A549 (cell line): ENCODE measurements at regions not wholly inside any gene's neighbourhood (a gene's known extent, or its start where the extent isn't known, plus 50 kb on each side); places are given as distances from the start of the nearest gene placed in this dataset.
A peak's percentile ranks its signal among the peaks of the same experiment; 100 is the strongest.

Experiments used
- ATAC-seq, 2 experiments: fragments of 200-7000 bp in 1 of 2; fragments of >200 bp in 1 of 2; cut with Nextera tagmentation in 1 of 2; cut with Tn5 transposase in 1 of 2; 3 replicates each; pipeline versions ENCODE4 v1.8.0 to v1.9.1; 2018 to 2020; ENCODE audit warnings: mild to moderate bottlenecking in 1 of 2, moderate library complexity in 1 of 2
- CTCF ChIA-PET: fragments of 300-600 bp; sonication (Branson Sonifier 250); formaldehyde crosslinking; extraction: SDS; loops from one replicate; lab custom pipeline; 2021; ENCODE audit warnings: antibody characterized with exemption, inconsistent platforms; lab: Yijun Ruan, JAX
- POLR2A ChIA-PET: fragments of 350-600 bp; formaldehyde crosslinking; extraction: SDS; loops from one replicate; lab custom pipeline; 2021; ENCODE audit warnings: antibody characterized with exemption, inconsistent platforms; lab: Yijun Ruan, JAX
- DNase-seq, 2 experiments: peaks; one replicate each; pipeline versions ENCODE4 v3.0.0 to v3.0.0-alpha.2; 2011 to 2016; ENCODE audit warnings: low read depth in 1 of 2, low spot score in 1 of 2
- FAIRE-seq: peaks from 2 replicates; lab custom pipeline; 2011; peaks lifted over from hg19 to GRCh38; lab: Jason Lieb, UNC
- H3K27ac ChIP-seq, 2 experiments: fragments of >200 bp; sonication (Bioruptor Twin); formaldehyde crosslinking; 3 replicates each; pipeline ENCODE4 v1.5.1; 2016 to 2017
- H3K4me1 ChIP-seq: fragments of >200 bp; sonication (Bioruptor Twin); formaldehyde crosslinking; 3 replicates; pipeline ENCODE4 v1.6.1; 2016
- H3K4me2 ChIP-seq: fragments of >200 bp; sonication (Bioruptor Twin); formaldehyde crosslinking; 3 replicates; pipeline ENCODE4 v1.6.1; 2016
- H3K4me3 ChIP-seq: fragments of >200 bp; sonication (Bioruptor Twin); formaldehyde crosslinking; 3 replicates; pipeline ENCODE4 v1.5.1; 2016
- H3K9me3 ChIP-seq: fragments of >200 bp; sonication (Bioruptor Twin); formaldehyde crosslinking; 3 replicates; pipeline ENCODE4 v1.6.1; 2016
- BCL3 ChIP-seq: fragments of >200 bp; sonication (Bioruptor Twin); formaldehyde crosslinking; IDR thresholded peaks from 3 replicates; pipeline ENCODE4 v1.6.1; 2016
- CBX2 ChIP-seq: fragments of 200-600 bp; sonication (generic); IDR thresholded peaks from 2 replicates; pipeline ENCODE4 v1.6.1; 2016; ENCODE audit warnings: low read depth, mild to moderate bottlenecking, borderline replicate concordance
- CEBPB ChIP-seq, 2 experiments: fragments of >200 bp in 1 of 2; sonication (Bioruptor Twin) in 1 of 2; formaldehyde crosslinking in 1 of 2; IDR thresholded peaks; 2 replicates each; pipeline ENCODE4 v1.6.1; 2012 to 2016
- CHD4 ChIP-seq: fragments of 200-600 bp; sonication (generic); IDR thresholded peaks from 2 replicates; pipeline ENCODE4 v1.6.1; 2016; ENCODE audit warnings: antibody characterized with exemption, mild to moderate bottlenecking, borderline replicate concordance
- E2F6 ChIP-seq: IDR thresholded peaks from 2 replicates; pipeline ENCODE4 v1.6.1; 2012; ENCODE audit warnings: low read depth, borderline replicate concordance
- EHMT2 ChIP-seq: fragments of 200-600 bp; sonication (generic); IDR thresholded peaks from 2 replicates; pipeline ENCODE4 v1.6.1; 2016; ENCODE audit warnings: antibody characterized with exemption, low read depth, mild to moderate bottlenecking, moderate library complexity
- EP300 ChIP-seq, 2 experiments: fragments of >200 bp; sonication (Bioruptor Twin); formaldehyde crosslinking; IDR thresholded peaks; 2 replicates in 1 of 2; 3 replicates in 1 of 2; pipeline ENCODE4 v1.6.1; 2016 to 2017
- FOXS1 ChIP-seq: fragments of 250-450 bp; sonication (Bioruptor Pico); IDR thresholded peaks from 2 replicates; pipeline ENCODE4 v1.5.0; 2020; ENCODE audit warnings: mild to moderate bottlenecking, moderate library complexity
- HMGXB4 ChIP-seq: fragments of 250-450 bp; sonication (Bioruptor Pico); IDR thresholded peaks from 2 replicates; pipeline ENCODE4 v1.5.0; 2021; ENCODE audit warnings: mild to moderate bottlenecking, moderate library complexity, borderline replicate concordance
- MYC ChIP-seq: IDR thresholded peaks from 2 replicates; pipeline ENCODE4 v1.6.1; 2012; ENCODE audit warnings: mild to moderate bottlenecking, inconsistent platforms, low read length, improper control_type of control experiment, borderline replicate concordance
- NPAS2 ChIP-seq: fragments of 250-450 bp; sonication (Bioruptor Pico); IDR thresholded peaks from 2 replicates; pipeline ENCODE4 v1.8.0; 2022; ENCODE audit warnings: mild to moderate bottlenecking, moderate library complexity, borderline replicate concordance
- NR3C1 ChIP-seq: fragments of >200 bp; sonication (Bioruptor Twin); formaldehyde crosslinking; IDR thresholded peaks from 3 replicates; pipeline ENCODE4 v1.6.1; 2017
- PBX3 ChIP-seq: IDR thresholded peaks from 2 replicates; pipeline ENCODE4 v1.6.1; 2012
- POLR2AphosphoS2 ChIP-seq: conservative IDR thresholded peaks from 2 replicates; pipeline ENCODE4 v1.6.1; 2012; ENCODE audit warnings: low read length, improper control_type of control experiment, inconsistent platforms
- REST ChIP-seq: fragments of 200-600 bp; sonication (generic); IDR thresholded peaks from 2 replicates; pipeline ENCODE4 v1.6.1; 2016; ENCODE audit warnings: antibody characterized with exemption, mild to moderate bottlenecking, moderate library complexity
- RFX5 ChIP-seq: fragments of 450-650 bp; IDR thresholded peaks from 2 replicates; pipeline ENCODE4 v1.7.1; 2014; ENCODE audit warnings: antibody characterized with exemption, mild to moderate bottlenecking, moderate library complexity
- SMC3 ChIP-seq: fragments of >200 bp; sonication (Bioruptor Twin); formaldehyde crosslinking; IDR thresholded peaks from 3 replicates; pipeline ENCODE4 v1.6.1; 2018; ENCODE audit warnings: inconsistent platforms
- SREBF2 ChIP-seq: fragments of 450-650 bp; IDR thresholded peaks from 2 replicates; pipeline ENCODE4 v1.6.1; 2014; ENCODE audit warnings: mild to moderate bottlenecking, moderate library complexity
- ZNF302 ChIP-seq: fragments of 250-450 bp; sonication (Bioruptor Pico); IDR thresholded peaks from 2 replicates; pipeline ENCODE4 v1.9.0; 2021; ENCODE audit warnings: inconsistent platforms, mild to moderate bottlenecking, moderate library complexity
- WGBS: methylation state at CpG from one replicate; pipeline ENCODE4 v1.1.6; 2017; ENCODE audit errors: missing lambda C conversion rate; 5-methylcytosine and 5-hydroxymethylcytosine counted together

GRCh38 chr2:9748577-9748976, 94.7 kb upstream of the TAF1B start:
- Histone ChIP-seq H3K4me2 (peak overlapping the region; percentile 44), H3K4me3 (no peak overlapping the region), H3K27ac (peak overlapping the region; percentile 29 to 42; a peak in 4 of 6 replicates)
- DNase-seq (peak; percentile 30 to 40), FAIRE-seq (no peak)
- WGBS = 71% methylated on average over 6 of the region's 6 CpGs
- CTCF ChIA-PET = interaction anchor here (0.8 to 19.4 kb wide), 7 partner anchors 9 to 94 kb away, joined by 3 to 234 read pairs (median 7); no protein-coding TSS in a partner anchor
- TF ChIP-seq MYC (peak; percentile 42; the same call in 1 of the 2 replicates), EP300 (IDR thresholded peaks at IDR 0.05) (no peak)
- TF ChIP-seq, all 56 proteins: peak for 1
- POLR2A ChIA-PET = no interaction called here
- Histone ChIP-seq H3K4me1 (peaks cover 61% of the 10 kb centered on the region), H3K9me3 (no peaks in the 10 kb centered on the region)
- ATAC-seq = no peak

GRCh38 chr2:9749546-9750223, 93.6 kb upstream of the TAF1B start:
- Histone ChIP-seq H3K4me1 (peaks cover 64% of the 10 kb centered on the region), H3K27ac (peak overlapping the region; percentile 29 to 42; a peak in 3 of 6 replicates), H3K4me2 (no peak overlapping the region), H3K4me3 (no peak overlapping the region), H3K9me3 (no peaks in the 10 kb centered on the region)
- TF ChIP-seq EP300 (IDR thresholded peaks at IDR 0.05) (no peak), CHD4 (no peak), POLR2AphosphoS2 (no peak), ZNF302 (no peak), RFX5 (no peak), CEBPB (IDR thresholded peaks at IDR 0.05) (no peak), NPAS2 (CRISPR knock-in tag) (no peak), SREBF2 (no peak), SMC3 (no peak), E2F6 (no peak), HMGXB4 (no peak), BCL3 (no peak), CBX2 (no peak), NR3C1 (no peak), FOXS1 (no peak), PBX3 (no peak), EHMT2 (no peak), REST (no peak)
- ChIA-PET POLR2A (no interaction called here), CTCF (interaction anchor here (1.5 to 19.4 kb wide), 4 partner anchors 9 to 44 kb away, joined by 4 to 234 read pairs (median 7); no protein-coding TSS in a partner anchor)
- DNase-seq (no peak), FAIRE-seq (no peak), ATAC-seq (no peak)
- WGBS = 81% methylated on average over 9 of the region's 9 CpGs
